ENCODE measurements at regions not wholly inside any gene's neighbourhood (a gene's known extent, or its start where the extent isn't known, plus 50 kb on each side); places are given as distances from the start of the nearest gene placed in this dataset.

- Histone ChIP-seq H3K27ac (ENCODE audit: low read depth, low read length) (no peak overlapping the region), H3K79me1 (ENCODE audit: low read depth, low read length) (no peaks in the 10 kb centered on the region), H4K5ac (ENCODE audit: insufficient read length, low read depth, low read length) (no peak overlapping the region), H2BK20ac (ENCODE audit: low read length) (no peak overlapping the region), H3K4me2 (ENCODE audit: insufficient read depth in 1 of 2, low read depth in 2 of 2, low read length in 2 of 2) (no peak overlapping the region), H3K4me3 (ENCODE audit: extremely low read depth in 1 of 4, insufficient read depth in 2 of 4, low read depth in 3 of 4, low read length in 4 of 4) (no peak overlapping the region), H2AFZ (ENCODE audit: low read length) (no peak overlapping the region), H3K23me2 (ENCODE audit: low read depth, low read length) (no peaks in the 10 kb centered on the region), H2BK5ac (ENCODE audit: low read depth, low read length) (no peak overlapping the region), H3K9me3 (ENCODE audit: insufficient read depth in 2 of 2, low read depth in 1 of 2, low read length in 1 of 2) (no peaks in the 10 kb centered on the region), H4K91ac (replicated peaks; ENCODE audit: insufficient read length, low read length) (no peak overlapping the region), H3K36me3 (ENCODE audit: control insufficient read depth in 2 of 4, insufficient read depth in 4 of 4, low read length in 3 of 4) (no peaks in the 10 kb centered on the region), H4K8ac (ENCODE audit: extremely low read depth, insufficient read depth, low read length) (no peak overlapping the region), H3K27me3 (replicated peaks in 1 of 4; ENCODE audit: control insufficient read depth in 3 of 4, extremely low read depth in 1 of 4, insufficient read depth in 3 of 4, low read length in 3 of 4) (no peaks in the 10 kb centered on the region), H3K14ac (ENCODE audit: insufficient read length) (no peak overlapping the region), H4K20me1 (replicated peaks in 1 of 2; ENCODE audit: control insufficient read depth in 1 of 2, insufficient read depth in 2 of 2, low read length in 2 of 2) (no peaks in the 10 kb centered on the region), H3K9ac (replicated peaks in 1 of 4; ENCODE audit: extremely low read depth in 1 of 4, low read depth in 3 of 4, low read length in 3 of 4) (no peak overlapping the region), H3K23ac (ENCODE audit: insufficient read length) (no peak overlapping the region), H2BK12ac (ENCODE audit: low read depth, low read length) (no peak overlapping the region), H3K79me2 (ENCODE audit: control insufficient read depth in 1 of 2, insufficient read depth in 2 of 2, low read length in 2 of 2) (no peaks in the 10 kb centered on the region), H3K4ac (replicated peaks; ENCODE audit: insufficient read length, low read depth, low read length) (no peak overlapping the region), H3K4me1 (replicated peaks in 1 of 4; ENCODE audit: control insufficient read depth in 3 of 4, insufficient read depth in 4 of 4, low read length in 3 of 4) (no peaks in the 10 kb centered on the region), H2BK15ac (ENCODE audit: low read length) (no peak overlapping the region), H2BK120ac (replicated peaks; ENCODE audit: low read depth, low read length) (no peak overlapping the region), H2AK5ac (ENCODE audit: low read depth, low read length) (no peak overlapping the region), H3K56ac (replicated peaks; ENCODE audit: insufficient read length, low read depth, low read length) (no peak overlapping the region), H3K18ac (ENCODE audit: extremely low read depth, low read length) (no peak overlapping the region)
- ChIA-PET CTCF (ENCODE audit: partially characterized antibody) (interaction anchor here (0.7 kb wide), 1 partner anchor 9 kb away, joined by 3 read pairs; no protein-coding TSS in a partner anchor), POLR2A (ENCODE audit: partially characterized antibody) (no interaction called here)
- no peak for TF ChIP-seq TCF12 (IDR thresholded peaks at IDR 0.05; ENCODE audit: low read depth, low read length)
- TF ChIP-seq POU5F1 (IDR thresholded peaks at IDR 0.05; ENCODE audit: low read depth, low read length) = no peak
- no peak for TF ChIP-seq POLR2AphosphoS5 (IDR thresholded peaks at IDR 0.05; ENCODE audit: low read depth, low read length)
- TF ChIP-seq JUND (IDR thresholded peaks at IDR 0.05; ENCODE audit: low read length) = no peak
- no peak for TF ChIP-seq SIN3A (conservative IDR thresholded peaks at IDR 0.05 in 1 of 2, IDR thresholded peaks at IDR 0.05 in 1 of 2; ENCODE audit: low read depth in 1 of 2, low read length in 2 of 2)
- no peak for TF ChIP-seq CBX8 (IDR thresholded peaks at IDR 0.05; ENCODE audit: borderline replicate concordance, low read depth, low read length)
- DNase-seq (ENCODE audit: low read depth in 1 of 2, low spot score in 2 of 2) (no peak), FAIRE-seq (no peak)
- WGBS, 2 experiments (ENCODE audit: extremely low coverage in 1 of 2, insufficient coverage in 1 of 2, insufficient read length in 1 of 2, insufficient replicate concordance in 2 of 2, low coverage in 1 of 2, low lambda C conversion rate in 2 of 2, missing lambda C conversion rate in 1 of 2) = 94% methylated on average over 3 of the region's 3 CpGs; no CpG with 5 or more reads in 1 of the 2 experiments
Measured at GRCh38 chr6:119541132-119541905, 191.8 kb upstream of the MAN1A1 start.
